ENCODE measurements at regions not wholly inside any gene's neighbourhood (a gene's known extent, or its start where the extent isn't known, plus 50 kb on each side); places are given as distances from the start of the nearest gene placed in this dataset.

GRCh38 chr12:30837595-30837994 lies 82.8 kb upstream of the CAPRIN2 start:
- TF ChIP-seq CTCF (conservative IDR thresholded peaks at IDR 0.05; ENCODE audit: low read length), result no peak
- no peak for TF ChIP-seq EZH2phosphoT487 (IDR thresholded peaks at IDR 0.05; ENCODE audit: borderline replicate concordance, low read depth, low read length)
